NOMO-1 (cell line): ENCODE measurements at regions not wholly inside any gene's neighbourhood (a gene's known extent, or its start where the extent isn't known, plus 50 kb on each side); places are given as distances from the start of the nearest gene placed in this dataset.
"Not testable (repeated sequence)": the region's sequence is repeated elsewhere in the genome, so short reads cannot be mapped to it uniquely, and the experiment has no call there.

Experiments
- DNase-seq, 2 experiments: peaks; one replicate each; lab custom pipeline; 2025; ENCODE audit not compliant: unreplicated experiment in 2 of 2; lab: John Stamatoyannopoulos, UW

- DNase-seq: no peak
Measured at GRCh38 chr10:62492870-62493180, 118.7 kb downstream of the ZNF365 start.

- DNase-seq: no peak
Measured at GRCh38 chr10:62496925-62497324, 122.8 kb downstream of the ZNF365 start.

- DNase-seq: no peak
Measured at GRCh38 chr10:62498271-62498670, 124.1 kb downstream of the ZNF365 start.

DNA sequence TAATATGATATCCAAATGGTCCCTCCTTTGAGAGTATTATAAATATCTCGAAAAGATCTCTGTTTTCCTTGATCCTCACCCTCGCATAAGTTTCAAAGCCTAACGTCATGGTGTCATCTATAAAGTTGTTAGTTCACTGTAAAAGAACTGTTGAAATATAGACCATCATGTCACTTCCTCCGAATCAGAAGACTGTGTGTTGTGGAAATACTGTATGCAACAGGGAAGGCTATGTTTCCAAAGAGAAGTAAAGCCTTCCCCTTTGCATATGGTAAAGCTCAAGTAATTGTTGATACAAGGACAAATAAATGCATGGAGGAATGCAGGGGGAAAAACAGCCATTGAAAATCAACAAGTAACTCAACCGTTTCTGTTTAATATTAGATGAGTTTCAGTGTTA is 125.9 kb downstream of the ZNF365 start:
- not testable (repeated sequence) for DNase-seq

GRCh38 chr10:62501547-62501946 is 127.4 kb downstream of the ZNF365 start:
- DNase-seq: peak; percentile 79 to 95

DNA sequence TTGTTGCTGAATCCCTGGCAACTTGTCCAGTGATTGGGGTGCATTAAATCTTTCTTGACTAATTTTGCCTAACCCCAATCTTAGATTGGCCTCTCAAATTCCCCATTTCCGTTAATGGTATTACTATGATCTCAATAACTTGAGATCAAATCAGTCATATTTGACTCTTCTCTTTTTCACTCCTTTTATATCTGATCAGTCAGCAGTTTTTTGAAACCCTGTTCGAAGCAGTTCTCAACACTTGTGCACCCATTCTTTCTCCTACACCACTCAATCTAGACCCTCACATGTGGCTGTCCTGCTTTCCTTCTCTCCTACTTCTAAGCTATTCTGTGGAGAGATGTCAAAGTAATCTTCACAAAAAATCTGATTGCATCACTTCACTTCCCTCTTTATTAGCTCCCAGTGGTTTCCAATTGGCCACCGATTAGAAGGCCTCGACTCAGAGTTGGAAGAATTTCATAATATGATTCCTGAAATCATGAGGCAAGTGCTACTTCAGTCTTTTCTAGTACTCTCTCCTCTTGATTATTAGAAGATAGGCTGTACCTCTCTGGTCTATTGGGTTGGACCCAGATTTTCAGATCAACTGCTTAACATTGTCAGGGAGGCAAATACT is 128.9 kb downstream of the ZNF365 start:
- peak; percentile 60 to 86 for DNase-seq

- DNase-seq: no peak
Measured at GRCh38 chr10:62503872-62504271, 129.7 kb downstream of the ZNF365 start.

- peak; percentile 63 to 77 for DNase-seq
Measured at GRCh38 chr10:62506371-62506770, 132.2 kb downstream of the ZNF365 start.

- DNase-seq: no peak
Measured at GRCh38 chr10:62511238-62511637, 137.1 kb downstream of the ZNF365 start.

DNA sequence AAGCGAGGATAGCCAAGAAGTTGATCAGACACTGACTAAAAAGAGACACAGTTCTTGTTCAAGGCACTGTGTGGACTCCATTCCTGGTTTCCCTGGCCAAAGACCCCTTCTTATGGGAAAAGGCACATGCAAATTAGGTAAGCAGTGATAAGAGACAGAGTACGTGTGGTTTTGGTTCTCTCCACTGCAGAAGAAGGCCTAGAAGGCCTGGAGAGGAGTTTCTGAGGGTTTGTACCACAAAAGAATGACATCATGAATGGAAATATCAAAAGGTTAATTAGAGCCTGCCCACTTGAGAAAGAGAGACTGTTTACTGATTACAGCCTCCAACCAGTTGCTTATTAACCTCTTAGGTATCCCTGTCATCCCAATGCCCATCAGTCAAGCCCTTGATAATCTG is 137.5 kb downstream of the ZNF365 start:
- no peak for DNase-seq

DNA sequence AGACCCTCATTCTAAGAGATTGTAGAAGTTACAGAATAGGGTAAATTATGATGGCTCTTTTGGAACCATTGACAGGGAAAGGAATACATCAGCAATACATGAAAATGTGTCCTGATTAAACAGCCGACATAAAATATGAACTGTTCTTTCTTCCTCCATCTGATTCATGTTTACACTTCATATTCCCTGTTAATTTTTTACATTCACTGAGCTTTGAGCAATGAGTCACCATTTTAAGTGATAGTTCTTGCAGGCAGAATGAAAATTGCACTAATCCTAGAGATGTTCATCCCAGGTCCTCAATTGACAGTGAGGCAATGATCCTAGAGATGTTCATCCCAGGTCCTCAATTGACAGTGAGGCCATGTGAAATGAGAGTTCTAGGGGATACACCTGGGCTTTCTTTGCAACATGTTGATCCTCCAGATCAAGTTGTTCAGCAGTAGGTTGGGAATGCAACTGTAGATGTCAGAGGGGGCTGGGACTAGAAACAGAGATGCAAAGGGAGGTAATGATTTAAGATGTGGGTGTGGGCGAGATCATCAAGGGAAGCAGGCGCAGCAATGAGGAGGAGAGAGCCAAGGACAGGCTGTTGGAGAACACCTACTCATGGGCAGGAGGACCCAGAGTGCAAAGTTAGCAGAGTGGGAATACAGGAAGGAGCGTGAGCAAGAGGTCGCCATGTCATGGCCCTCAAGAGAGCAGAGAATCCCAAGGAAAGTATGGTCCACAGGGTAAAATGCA is 138.7 kb downstream of the ZNF365 start:
- DNase-seq: no peak

- no peak for DNase-seq
Measured at GRCh38 chr10:62514079-62514693, 140.0 kb downstream of the ZNF365 start.

- no peak for DNase-seq
Measured at GRCh38 chr10:62517252-62517651, 143.1 kb downstream of the ZNF365 start.

DNA sequence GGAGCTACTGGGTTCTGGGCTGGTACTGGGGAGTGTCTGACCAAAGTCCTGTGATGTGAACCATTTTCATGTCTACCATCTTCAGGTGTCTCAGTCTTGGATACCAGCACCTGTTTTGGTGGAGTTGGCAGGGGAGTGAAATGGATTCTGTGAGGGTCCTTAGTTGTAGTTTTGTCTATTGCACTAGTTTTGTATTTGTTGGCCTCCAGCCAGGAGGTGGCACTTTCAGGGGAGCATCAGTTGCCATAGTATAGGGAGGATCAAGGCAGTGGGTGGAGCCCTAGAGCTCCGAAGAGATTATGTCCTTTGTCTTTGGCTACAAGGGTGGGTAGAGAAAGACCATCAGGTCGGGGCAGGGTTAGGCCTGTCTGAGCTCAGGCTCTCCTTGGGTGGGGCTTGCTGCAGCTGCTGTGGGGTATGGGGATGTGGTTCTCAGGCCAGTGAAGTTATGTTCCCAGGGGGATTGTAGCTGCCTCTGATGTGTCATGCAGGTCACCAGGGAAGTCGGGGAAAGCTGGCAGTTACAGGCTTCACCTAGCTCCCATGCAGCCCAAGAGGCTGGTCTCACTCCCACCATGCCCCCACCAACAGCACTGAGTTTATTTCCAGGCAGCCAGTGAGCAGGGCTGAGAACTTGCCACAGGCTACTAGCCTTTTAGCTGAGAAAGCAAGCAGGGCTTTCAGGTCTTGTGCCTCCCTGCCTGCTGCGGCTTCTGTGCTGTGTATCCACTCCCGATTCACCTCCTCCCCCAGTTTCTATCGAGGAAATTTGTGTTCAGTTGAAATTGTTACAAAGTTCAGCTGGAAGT is 153.1 kb downstream of the ZNF365 start:
- no peak for DNase-seq

GRCh38 chr10:62528441-62528840 is 154.3 kb downstream of the ZNF365 start:
- peak; percentile 48 to 95 for DNase-seq

DNA sequence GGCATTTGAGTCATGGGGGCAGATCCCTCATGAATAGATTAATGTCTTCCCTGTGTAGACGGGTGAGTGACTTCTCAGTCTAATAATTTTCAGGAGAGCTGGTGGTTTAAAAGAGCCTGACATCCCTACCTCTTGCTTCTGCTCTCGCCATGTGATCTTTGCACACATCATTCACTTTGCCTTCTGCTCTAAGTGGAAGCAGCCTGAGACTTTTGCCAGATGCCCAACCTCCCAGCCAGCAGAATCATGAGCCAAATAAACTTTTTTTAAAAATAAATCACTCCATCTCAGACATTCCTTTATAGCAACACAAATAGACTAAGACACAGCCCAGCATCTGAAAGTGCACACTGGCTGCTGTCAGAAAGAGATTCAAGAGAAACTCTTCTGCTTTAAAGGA is 155.2 kb downstream of the ZNF365 start:
- DNase-seq: no peak

GRCh38 chr10:62534031-62534430 is 159.9 kb downstream of the ZNF365 start:
- peak; percentile 11 to 25 for DNase-seq

DNA sequence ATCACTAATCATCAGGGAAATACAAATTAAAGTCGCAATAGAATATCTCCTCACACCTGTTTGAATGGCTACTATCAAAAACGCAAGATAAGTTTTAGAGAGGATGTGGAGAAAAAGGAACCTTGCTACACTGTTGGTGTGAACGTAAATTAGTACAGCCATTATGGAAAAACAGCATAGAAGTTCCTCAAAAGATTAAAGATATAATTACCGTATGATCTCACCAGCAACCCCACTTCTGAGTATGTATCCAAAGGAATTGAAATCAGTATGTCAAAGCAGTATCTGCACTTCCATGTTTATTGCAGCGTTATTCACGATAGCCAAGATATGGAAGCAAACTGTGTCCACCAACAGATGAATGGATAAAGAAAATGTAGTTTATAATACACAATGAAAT is 164.4 kb downstream of the ZNF365 start:
- peak; percentile 2 to 90 for DNase-seq

DNA sequence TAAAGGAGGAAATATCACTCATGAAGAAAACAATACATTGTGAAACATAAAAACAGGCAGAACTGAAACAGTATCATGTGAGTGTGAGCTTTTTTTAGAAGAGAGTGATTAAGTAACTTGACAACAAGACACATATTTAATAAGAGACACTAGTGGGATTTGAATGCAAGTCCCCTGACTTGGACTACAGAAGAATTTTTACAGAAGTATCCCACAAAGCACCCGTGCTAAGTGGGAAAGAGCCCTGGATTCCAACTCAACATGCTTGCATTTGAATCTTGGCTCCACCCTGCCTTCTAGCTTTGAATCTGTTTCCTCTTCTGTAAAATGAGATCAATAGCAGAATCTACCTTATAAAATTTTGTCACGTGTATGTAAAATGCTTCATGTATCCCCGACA is 166.2 kb downstream of the ZNF365 start:
- peak; percentile 50 to 94 for DNase-seq

- peak; percentile 91 to 96 for DNase-seq
Measured at GRCh38 chr10:62541811-62542210, 167.6 kb downstream of the ZNF365 start.

DNA sequence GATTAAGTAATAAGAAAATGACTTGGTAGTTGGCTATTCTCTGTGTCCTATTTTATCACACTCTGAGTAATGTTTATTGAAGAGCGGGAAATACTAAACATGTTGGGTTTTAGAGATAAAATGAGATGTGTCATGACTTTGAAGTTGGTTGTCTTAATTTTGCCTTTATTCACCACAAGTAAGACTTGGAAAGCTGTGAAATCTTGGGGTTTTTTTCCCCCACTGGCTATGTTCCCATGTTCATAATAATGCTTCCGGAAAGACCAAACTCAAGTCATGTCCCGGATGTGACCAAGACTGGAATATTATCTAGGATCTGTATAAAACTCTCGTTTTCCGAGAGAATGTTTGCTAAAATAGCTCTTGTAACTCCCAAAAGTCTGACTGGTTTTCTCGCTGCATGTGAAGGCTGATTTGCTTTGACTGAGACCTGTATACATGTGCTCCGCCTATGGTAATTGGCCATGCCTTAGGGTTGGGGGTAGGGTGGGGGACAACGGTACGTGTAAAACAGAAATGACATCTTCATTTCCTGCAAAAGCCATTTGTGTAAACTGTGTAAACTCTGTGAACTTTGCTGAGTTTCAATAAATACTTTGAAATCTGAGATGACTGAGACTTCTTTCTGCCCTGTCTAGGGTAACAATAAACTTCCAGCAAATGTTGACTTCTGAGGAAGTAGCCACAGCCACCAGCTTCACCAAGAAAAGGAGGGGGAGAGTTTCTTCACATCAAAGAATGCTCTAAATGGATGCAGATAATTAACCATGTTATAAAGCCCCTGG is 169.6 kb downstream of the ZNF365 start:
- no peak for DNase-seq
